ENCODE measurements at regions not wholly inside any gene's neighbourhood (a gene's known extent, or its start where the extent isn't known, plus 50 kb on each side); places are given as distances from the start of the nearest gene placed in this dataset.

DNA sequence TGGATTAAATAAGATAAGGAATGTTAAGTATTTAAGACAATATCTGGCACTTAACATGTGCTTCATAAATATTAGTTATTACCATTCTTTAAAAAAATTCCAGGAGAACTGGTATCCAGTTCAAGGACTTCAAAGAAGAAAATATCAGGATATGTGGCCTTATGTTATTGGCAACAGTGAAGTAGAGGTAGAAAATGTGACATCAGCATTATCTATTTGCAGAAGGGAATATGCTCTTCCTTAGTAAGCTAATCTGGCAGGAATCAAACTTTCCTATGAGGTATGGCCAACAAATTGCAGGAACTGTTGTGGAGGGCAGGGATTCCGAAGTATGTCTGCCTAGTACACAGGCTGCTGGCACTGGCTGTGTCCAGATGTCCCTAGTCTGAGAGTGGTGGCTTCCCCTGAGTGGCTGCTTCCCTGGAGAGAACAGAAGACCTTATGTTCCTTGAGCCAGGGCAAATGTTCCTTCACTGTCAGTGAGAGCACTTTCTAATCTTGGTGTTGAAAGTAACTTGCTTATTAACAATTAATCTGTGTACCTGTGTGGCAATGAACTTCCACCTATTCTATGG is 351.7 kb upstream of the THRB start:
- no peak for DNase-seq

DNA sequence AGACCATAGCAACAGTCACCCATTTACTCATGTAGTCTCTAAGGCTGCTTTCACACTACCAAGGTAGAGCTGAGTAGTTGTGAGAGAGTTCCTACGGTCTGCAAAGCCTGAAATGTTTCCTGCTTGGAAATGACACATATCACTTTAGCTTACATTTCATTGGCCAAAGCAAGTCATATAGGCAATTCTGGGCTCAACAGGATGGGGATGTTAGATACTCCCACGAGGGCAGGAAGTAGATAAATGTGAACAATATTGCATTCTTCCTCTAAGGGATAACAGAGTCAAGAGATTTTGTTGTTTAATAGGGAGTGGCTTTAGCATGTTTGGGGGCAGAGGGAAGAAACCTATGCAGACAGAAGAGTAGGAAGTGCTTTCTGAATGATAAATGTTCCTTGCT is 355.6 kb upstream of the THRB start:
- no peak for DNase-seq

DNA sequence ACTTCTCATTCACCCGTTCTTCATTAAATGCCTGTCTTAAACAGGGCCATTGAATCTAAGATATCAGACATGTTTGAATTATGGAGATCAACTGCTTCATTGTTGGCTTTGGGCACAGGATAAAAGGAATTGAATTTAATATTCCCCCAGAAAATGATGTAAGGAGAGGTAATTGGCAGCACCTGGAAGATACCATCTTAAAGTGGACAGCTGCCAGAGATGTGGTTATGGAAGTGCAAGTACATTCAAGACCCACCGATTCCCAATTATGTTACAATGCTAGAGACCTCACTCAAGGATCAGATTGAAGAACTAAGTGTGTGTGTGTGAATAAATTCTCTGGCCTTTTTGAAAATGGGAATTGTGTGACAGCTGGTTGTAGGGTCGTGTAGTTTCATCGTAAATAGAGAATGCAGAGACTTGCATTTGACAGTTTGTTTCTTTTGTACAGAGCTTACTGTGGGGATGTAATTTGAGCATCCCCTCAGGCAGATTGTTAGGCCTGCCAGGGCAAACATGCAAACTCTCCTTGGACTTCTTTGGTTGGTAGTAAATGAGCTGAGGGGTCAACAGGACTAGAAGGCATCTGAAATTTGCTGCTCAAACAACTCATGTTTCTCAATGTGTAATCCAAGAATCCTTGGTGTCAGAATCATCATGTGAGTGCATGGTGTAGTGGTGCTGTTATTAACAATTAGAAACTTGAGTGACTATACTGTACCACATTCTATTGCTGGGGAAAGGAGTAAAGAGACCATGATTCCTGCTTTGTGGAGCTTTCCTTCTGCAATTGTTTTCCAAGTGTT is 359.2 kb upstream of the THRB start:
- no peak for DNase-seq

DNA sequence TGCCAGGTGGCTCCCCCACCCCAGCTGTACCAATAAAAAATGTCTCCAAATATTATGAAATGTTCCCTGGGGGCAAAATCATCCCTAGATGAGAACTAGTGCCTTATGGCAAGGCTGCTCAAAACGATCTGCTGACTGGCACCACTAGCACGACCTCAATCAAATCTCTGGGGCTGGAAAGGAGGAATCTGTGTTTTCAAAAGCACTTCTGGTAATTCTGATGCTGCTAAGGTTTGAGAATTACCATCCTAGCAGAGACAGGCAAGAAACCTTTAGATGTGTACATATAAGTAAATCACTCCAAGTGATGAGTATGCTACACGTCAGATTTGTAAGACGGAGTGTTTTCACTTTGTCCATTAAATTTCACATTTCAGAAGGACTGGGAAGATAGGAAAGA is 360.1 kb upstream of the THRB start:
- no peak for DNase-seq

DNA sequence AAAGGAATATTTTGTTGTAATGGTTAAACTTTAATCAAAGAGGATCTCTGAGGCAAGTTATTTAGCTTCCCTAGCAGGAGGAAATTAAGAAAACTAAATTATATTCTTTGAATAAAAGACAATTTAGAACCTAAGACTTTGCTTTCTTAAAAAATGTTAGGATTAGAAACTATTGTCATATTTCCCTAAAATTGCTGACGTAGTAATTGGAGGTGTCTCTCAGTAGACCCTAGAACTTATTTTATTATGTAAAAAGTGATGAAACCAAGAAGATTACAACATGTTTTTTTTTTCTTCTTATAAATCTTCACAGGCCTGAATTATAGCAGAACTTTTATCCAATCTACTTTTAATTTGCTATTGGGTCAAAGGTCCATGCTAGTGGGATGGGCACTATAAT is 363.3 kb upstream of the THRB start:
- no peak for DNase-seq

DNA sequence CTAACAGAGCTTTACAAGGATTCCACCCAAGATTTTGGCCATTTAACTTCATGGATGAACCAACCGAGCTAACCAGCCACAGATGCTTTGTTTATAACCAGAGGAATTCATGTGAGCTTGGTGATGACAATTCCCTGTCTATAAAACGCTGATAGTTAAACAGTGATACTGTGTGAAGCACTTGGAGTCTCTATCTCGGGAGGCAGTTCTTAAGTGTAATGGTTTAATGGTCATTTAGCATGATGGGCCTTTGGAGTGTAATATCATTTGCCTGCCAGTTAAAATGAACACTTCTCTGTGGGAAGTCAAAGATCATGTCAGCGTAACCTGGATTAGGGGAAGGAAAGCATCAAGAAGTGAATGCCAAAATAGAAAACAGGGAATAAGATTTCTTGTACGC is 368.6 kb upstream of the THRB start:
- DNase-seq: no peak

DNA sequence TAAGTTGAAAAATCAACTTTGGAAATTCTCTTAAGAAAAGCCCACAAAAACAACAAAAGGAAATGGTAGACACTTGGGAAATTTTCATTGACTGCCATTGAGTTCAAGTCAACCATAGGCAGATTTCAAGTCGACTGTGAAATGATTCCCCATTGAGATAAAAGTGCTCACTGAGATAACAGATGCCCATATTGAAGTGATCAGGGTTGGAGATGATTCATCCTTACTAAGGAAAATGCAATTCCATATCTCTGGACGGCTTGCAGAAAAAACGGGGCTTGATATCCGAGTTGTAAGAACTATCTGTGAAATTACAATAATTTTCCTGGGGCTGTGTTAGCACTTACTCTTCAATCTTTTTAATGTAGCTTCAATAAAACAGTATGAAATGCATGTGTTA is 373.1 kb upstream of the THRB start:
- no peak for DNase-seq

DNA sequence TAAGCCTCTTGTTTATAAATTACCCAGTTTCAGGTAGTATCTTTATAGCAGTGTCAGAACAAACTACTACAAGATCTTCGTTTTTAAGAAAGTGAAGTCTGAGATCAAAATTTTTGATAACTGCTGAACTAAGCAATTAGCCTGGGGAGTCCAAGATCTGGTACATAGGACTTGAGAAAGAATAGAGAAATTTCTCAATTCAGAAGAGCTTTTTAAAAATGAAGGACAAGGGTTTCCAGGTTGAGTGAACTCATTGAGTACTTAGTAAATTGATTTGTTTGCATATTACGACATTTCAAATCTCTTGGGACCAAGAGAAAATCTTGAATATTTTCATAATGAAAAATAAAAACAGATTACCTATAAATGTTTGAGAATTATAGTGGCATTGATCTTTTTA is 386.6 kb upstream of the THRB start:
- DNase-seq: no peak

DNA sequence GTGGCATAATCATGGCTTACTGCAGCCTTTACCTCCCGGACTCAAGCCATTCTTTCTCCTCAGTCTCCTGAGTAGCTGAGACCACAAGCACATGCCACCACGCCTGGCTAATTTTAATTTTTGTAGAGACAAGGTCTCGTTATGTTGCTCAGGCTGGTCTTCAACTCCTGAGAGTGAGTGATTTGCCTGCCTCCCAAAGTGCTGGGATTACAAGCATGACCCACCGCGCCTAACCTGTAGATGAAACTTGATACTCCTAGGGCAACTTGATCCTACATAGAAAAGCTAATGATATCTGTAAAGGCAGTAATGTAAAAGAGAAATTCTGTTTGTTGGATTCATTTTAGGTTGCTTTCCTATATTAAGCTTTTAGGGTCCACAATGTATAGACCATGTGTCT is 391.9 kb upstream of the THRB start:
- no peak for DNase-seq

DNA sequence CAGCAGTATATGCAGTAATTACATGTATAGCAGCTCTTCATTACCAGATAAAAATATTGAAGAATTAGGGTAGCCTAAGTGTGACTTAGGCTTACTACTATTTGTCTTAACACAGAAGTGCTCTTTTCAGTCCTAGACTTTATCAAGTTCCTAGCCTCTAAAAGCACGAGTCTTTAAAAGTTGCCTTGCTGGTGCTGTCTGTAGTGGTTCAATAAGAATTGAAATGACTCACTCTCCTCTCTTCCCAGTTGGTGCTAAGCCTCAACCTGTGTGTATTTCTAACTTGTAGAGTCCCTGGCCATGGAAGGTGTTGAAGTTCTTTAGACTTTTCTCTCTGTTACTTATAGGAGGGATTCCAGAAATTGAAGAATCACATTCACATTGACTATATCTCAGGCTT is 395.4 kb upstream of the THRB start:
- DNase-seq: no peak

DNA sequence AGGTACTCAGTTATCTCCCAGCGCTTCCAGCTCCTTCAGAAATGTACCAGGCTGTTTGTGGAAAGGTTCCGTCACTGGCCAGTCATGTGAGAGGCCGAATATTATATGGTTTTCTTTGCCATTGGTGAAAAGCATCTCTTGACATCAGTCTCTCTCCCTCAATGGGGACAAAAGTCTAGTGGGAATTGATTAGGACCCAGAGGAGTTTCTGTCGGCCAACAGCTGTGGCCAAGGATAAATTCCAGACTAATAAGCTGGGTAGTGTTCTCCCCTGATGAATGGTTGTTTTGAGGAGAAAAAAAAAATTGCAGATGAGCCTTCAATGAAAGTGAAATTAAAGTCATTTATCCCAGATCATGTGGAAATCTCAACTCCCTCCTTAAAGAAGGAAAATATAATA is 404.7 kb upstream of the THRB start:
- DNase-seq: no peak

DNA sequence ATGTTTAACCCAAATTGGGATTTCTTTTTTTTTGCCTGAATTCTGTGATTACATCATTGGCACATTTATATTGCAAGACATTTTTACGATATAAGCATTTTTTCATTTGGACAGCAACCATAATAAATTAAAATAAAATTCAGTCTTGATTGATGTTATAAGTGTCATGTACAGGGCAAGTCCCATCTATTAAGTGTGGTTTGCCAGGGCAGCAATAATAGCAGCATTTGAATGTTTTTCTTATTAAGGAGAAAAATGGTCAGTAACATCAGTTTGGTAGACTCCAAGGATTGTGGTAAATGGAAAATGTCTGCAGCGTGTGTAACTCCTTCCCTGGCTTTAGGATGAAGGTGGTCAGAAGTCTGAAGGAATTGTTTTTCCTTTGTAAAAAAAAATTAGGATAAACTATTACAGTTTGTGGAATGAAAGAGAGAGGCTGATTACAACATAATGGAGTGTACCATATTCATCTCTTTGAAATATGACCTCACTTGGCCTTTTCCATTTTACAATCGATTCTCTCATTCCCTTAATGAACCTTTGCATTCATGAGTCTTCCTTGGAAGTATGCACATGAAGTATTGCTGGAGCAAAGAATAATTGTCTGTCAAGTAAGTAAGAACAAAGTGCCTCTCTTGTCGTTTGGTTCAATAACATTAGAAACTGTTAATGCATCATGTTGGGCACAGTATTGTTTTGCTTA is 405.4 kb upstream of the THRB start:
- no peak for DNase-seq

DNA sequence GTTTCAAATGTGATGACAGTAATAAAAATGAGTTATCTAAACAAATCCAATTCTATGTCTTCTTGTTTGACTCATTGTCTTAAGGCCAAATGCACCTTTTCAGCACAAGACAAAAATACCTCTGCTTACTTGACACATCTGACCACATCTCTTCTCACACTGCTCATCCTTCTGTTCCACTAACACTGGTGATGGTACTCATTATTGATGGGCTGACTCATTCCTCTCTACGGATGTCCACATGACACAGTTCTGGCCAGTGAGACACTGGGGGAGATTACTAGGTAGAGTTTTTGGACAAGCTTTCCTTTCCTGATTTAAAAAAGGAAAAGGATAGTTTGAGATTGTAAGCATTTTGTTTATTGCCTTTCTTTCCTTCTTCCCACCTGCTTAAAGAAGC is 410.6 kb upstream of the THRB start:
- DNase-seq: no peak

DNA sequence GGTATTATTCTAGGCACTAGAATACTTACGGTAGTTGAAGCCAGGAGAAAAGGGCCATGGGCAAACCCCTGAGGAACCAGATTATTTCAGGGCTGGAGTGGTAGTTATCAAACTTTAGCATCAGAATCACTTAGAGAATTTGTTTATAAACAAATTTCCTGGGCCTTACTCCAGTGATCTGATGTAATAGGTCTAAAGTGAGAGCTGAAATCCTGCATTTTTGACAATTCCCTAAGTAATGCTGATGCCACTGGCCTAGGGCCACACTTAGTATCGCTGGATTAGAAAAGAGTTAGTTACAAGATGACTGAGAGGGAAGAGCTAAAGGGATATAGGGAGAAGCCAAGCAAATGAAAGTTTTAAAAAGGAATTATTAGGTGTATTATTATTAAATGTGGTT is 412.5 kb upstream of the THRB start:
- no peak for DNase-seq

DNA sequence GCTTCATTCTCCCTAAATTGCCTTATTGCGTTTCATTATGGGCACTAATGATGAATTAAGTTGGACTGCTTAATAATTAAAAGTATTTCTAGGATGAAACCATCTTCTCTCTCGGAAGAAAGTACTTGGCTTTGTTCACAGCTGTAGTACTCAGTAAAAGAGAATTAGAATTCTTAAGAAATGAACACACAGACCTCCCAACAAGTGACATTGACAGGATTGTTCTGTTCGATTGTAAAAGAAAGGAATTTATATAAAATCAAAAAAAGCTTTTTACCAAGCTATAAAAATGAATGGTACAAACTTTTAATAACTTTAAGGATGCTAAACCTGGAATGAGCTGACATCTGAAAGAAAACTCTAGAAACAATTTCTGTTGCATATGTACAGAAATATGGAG is 416.4 kb upstream of the THRB start:
- DNase-seq: no peak

DNA sequence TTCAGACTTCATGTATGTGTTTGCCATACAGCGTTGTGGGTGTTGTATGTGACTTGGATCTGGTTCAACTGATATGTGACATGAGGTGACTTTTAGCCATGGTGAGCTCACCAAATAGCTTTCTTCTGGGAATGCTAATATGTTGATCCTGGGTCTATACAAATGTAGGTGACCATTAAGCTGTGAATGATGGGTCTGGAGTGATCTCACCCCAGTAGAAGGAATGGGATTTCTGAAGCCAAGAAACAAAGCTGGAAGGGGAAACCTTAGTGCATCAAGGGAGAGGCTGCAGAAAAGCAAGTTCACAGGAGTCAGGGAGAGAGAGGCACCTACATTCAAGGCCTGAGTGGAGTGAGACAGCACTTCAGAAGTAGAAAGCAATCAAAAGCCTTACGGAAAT is 421.0 kb upstream of the THRB start:
- no peak for DNase-seq

DNA sequence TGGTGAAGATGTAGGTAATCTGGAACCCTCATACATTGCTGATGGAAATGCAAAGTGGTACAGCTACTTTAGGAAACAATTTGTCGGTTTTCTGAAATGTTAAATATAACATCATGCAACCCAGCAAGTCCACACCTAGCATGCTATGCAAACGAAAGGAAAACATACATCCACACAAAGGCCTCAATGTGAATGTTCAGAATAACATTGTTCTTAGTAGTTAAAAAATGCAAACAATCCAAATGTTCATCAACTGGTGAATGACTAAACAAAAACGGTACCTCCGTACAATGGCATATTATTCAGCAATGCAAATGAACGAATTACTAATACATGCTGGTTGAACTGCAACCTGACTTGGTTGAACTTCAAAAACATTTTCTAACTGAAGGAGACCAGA is 423.3 kb upstream of the THRB start:
- no peak for DNase-seq

DNA sequence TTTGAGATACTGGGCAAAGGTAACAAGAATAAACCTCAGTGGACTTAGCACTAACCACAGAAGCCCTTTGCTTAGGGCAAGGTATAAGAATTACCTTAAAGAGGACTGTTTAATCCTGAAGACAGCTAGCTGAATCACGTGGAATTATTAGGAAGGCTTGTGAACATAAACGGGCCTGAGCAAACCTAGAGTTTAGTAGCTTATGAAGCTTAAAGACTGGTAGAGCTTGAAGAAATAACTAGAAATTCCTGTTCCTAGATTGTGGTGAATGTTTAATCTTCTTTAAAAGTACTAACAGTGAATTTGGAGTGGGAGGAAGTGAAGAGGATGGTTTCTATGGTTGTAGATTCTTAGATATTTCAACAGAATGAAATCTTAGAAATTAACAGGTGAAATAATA is 428.9 kb upstream of the THRB start:
- no peak for DNase-seq

DNA sequence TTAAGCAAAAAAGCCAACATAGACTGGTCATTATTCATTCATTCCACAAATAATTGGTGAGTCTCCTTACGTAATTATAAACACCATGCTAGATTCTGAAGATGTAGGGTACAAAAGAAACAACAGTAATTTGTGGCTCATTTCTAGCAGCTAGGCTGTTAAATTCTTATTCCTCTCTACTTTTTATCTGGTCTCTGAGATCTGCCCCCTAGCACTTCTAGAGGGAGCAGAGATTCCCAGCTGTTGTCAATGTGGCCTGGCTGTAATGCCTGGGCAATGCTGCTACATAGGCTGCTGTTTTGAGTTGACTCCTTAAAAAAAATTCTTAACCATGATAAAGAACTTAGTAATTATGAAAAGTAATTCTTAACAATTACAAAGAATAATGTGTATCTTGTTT is 434.9 kb upstream of the THRB start:
- DNase-seq: no peak

DNA sequence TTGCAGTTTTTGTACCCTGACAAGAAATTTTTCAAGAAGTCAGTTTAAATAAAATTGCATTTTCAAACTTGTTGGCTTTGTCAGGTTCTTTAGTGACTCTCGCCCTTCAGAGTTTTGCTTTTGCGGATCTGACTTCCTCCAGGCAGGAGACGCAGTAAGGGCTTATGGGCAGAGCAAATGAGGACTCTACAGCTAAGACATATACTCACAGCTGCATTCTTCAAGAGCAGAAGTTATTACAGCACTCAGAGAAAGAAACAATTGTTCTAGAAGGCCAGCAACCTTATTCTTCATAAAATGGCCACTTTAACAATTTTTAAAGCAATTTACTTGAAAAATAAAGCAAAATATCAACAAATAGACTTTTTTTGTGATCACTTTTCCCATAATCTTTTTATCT is 438.8 kb upstream of the THRB start:
- DNase-seq: no peak

DNA sequence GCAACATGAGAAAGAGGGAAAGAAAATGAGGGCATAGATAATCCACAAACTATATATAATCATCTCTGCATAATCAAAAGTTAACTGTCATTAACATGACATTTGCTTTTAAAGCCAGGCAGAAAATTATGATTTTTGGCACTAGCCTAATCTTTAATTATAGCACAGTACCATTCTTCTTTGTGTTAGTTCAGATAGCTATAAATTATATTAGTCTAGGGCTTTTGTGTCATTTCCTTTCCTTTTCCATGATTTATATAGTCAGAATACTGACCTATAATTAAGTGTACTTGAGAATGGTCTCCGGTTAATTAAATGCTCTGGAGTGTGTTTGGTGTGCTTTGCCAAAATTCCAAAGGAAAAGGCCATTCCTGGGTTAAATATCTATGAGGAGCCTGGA is 441.9 kb upstream of the THRB start:
- no peak for DNase-seq

DNA sequence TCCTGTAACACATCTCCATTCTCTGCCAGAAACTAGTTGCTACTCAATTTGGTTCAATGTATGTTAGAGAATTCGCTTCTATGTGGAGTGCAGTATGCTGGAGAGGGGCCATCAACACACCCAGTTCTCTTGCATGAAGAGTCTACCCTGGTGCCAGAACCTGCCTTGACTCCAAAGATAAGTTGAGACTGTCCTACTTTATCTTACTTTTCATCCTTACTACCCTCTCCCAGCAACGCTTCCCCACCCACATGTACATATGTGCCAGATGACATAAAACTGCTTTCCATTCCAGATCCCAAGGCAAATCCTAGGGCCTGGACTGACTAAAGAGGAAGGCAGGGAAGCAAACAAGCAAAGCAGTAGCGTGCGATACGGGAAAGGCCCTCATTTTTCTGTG is 442.6 kb upstream of the THRB start:
- no peak for DNase-seq

DNA sequence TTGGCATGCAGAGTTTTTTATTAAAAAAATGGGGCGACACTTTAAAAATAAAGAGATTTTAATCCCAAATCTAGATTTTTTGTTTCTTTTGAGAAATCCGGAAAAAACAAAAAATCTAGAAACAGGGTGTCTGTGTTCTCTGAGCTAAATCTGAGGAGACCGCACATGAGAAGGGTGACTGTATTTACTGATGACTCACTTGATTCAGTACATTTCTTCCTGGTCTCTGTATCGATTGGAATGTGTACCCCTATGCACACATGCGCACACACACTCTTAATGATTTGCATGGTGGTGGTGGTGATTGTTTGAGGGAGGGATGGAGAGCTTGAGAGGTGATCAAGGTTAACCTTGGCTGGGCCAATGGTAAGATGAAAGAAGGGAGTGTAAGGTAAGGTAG is 443.1 kb upstream of the THRB start:
- no peak for DNase-seq

DNA sequence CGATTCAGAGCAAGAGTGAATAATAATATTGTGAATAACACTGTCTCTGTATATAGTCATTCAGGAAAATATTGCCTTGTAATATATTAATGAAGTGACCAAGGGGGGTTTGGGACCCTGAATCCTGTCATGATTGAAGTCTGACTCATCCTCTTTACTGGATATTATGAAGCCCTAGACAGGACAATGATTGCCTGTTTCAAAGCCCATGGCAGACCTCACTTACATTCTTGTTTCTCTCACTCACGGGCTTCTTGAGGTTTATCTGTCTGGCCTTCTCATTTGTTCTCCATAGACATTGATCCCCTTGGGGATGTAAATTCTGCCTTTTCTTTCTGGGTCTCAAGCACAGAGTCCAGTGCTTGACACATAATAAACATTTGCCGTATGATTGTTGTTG is 449.3 kb upstream of the THRB start:
- DNase-seq: no peak

All from T-helper 2 cell (primary cell).